SK-N-SH treated with all-trans-retinoic acid at 6 μM for 48 hours (cell line): ENCODE measurements at regions not wholly inside any gene's neighbourhood (a gene's known extent, or its start where the extent isn't known, plus 50 kb on each side); places are given as distances from the start of the nearest gene placed in this dataset.
"Not testable (repeated sequence)": the region's sequence is repeated elsewhere in the genome, so short reads cannot be mapped to it uniquely, and the experiment has no call there.

ENCODE experiments used
- BACH2 ChIP-seq: fragments of 250-450 bp; sonication (Bioruptor Pico); IDR thresholded peaks from 2 replicates; pipeline ENCODE4 v1.9.0; 2021; ENCODE audit warnings: mild to moderate bottlenecking, borderline replicate concordance
- CREB5 ChIP-seq: fragments of 250-450 bp; sonication (Bioruptor Pico); IDR thresholded peaks from 2 replicates; pipeline ENCODE4 v1.5.1; 2020; ENCODE audit warnings: low read depth, mild to moderate bottlenecking, moderate library complexity
- CSDC2 ChIP-seq: fragments of 250-450 bp; sonication (Bioruptor Pico); IDR thresholded peaks from 2 replicates; pipeline ENCODE4 v1.5.0; 2020; ENCODE audit warnings: mild to moderate bottlenecking, moderate library complexity
- CSRNP3 ChIP-seq: fragments of 250-450 bp; sonication (Bioruptor Pico); IDR thresholded peaks from 2 replicates; pipeline ENCODE4 v1.5.1; 2021; ENCODE audit warnings: mild to moderate bottlenecking, moderate library complexity
- OSR1 ChIP-seq: fragments of 250-450 bp; sonication (Bioruptor Pico); IDR thresholded peaks from 2 replicates; pipeline ENCODE4 v1.8.0; 2022; ENCODE audit warnings: moderate library complexity, mild to moderate bottlenecking, inconsistent platforms
- PATZ1 ChIP-seq: fragments of 250-450 bp; sonication (Bioruptor Pico); IDR thresholded peaks from 2 replicates; pipeline ENCODE4 v1.8.0; 2020; ENCODE audit warnings: mild to moderate bottlenecking, moderate library complexity, borderline replicate concordance
- RARB ChIP-seq: fragments of 250-450 bp; sonication (Bioruptor Pico); IDR thresholded peaks from 2 replicates; pipeline ENCODE4 v1.8.0; 2021; ENCODE audit warnings: mild to moderate bottlenecking, moderate library complexity
- TCF4 ChIP-seq: fragments of 250-450 bp; sonication (Bioruptor Pico); IDR thresholded peaks from 2 replicates; pipeline ENCODE4 v1.8.0; 2021; ENCODE audit warnings: mild to moderate bottlenecking, moderate library complexity, borderline replicate concordance
- ZNF70 ChIP-seq: fragments of 450-650 bp; formaldehyde crosslinking; IDR thresholded peaks from 2 replicates; pipeline ENCODE4 v1.5.0; 2020; ENCODE audit warnings: mild to moderate bottlenecking, moderate library complexity
- TF ChIP-seq, protein P1 (sequence below): fragments of 250-450 bp; sonication (Bioruptor Pico); IDR thresholded peaks from 2 replicates; pipeline ENCODE4 v1.5.0; 2020; ENCODE audit warnings: mild to moderate bottlenecking, moderate library complexity

DNA sequence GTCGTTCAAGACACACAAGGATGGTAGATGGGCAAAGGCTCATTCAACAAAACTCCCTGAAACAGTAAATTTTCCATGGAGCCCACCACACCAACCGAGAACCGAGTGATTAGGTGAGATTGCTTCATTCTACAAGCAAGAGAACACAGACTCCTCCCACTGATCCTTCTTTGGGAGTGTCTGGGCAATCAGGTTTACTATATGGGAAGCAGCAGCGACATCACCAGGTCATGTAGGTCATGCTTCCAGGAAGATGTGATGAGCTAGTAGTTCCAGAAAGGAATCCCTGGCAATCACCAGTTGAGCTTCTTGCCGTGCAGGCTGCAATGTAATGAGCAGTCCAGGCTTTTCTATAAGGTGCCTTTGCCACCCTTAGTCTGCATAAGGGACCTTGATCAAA, 152.8 kb upstream of the NUDT10 start:
- not testable (repeated sequence) for TF ChIP-seq RARB (CRISPR knock-in tag); TCF4; ZNF70 (CRISPR knock-in tag); CSDC2 (CRISPR knock-in tag); CSRNP3; PATZ1 (CRISPR knock-in tag); OSR1 (CRISPR knock-in tag); CREB5 (CRISPR knock-in tag); BACH2
- TF ChIP-seq, protein P1, sequence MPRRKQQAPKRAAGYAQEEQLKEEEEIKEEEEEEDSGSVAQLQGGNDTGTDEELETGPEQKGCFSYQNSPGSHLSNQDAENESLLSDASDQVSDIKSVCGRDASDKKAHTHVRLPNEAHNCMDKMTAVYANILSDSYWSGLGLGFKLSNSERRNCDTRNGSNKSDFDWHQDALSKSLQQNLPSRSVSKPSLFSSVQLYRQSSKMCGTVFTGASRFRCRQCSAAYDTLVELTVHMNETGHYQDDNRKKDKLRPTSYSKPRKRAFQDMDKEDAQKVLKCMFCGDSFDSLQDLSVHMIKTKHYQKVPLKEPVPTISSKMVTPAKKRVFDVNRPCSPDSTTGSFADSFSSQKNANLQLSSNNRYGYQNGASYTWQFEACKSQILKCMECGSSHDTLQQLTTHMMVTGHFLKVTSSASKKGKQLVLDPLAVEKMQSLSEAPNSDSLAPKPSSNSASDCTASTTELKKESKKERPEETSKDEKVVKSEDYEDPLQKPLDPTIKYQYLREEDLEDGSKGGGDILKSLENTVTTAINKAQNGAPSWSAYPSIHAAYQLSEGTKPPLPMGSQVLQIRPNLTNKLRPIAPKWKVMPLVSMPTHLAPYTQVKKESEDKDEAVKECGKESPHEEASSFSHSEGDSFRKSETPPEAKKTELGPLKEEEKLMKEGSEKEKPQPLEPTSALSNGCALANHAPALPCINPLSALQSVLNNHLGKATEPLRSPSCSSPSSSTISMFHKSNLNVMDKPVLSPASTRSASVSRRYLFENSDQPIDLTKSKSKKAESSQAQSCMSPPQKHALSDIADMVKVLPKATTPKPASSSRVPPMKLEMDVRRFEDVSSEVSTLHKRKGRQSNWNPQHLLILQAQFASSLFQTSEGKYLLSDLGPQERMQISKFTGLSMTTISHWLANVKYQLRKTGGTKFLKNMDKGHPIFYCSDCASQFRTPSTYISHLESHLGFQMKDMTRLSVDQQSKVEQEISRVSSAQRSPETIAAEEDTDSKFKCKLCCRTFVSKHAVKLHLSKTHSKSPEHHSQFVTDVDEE (CRISPR knock-in tag), result not testable (repeated sequence)
